A673 (cell line): ENCODE measurements at regions not wholly inside any gene's neighbourhood (a gene's known extent, or its start where the extent isn't known, plus 50 kb on each side); places are given as distances from the start of the nearest gene placed in this dataset.

Experiments
- BruUV-seq: library from RNA; stranded (reverse); fragments of 400-500 nt; replicated peaks from 2 replicates; lab custom pipeline; 2021; lab: Mats Ljungman, UMichigan
- CTCF ChIA-PET: fragments of 300-600 bp; sonication (Branson Sonifier 250); formaldehyde crosslinking; loops from one replicate; lab custom pipeline; 2022; ENCODE audit warnings: antibody characterized with exemption; lab: Charles Lee
- POLR2A ChIA-PET: fragments of 300-600 bp; sonication (Branson Sonifier 250); formaldehyde crosslinking; loops from one replicate; lab custom pipeline; 2022; ENCODE audit warnings: antibody characterized with exemption; ENCODE audit not compliant: low non-redundant PET; lab: Charles Lee
- DNase-seq: peaks from one replicate; pipeline ENCODE4 v3.0.0-alpha.2; 2015; ENCODE audit warnings: low spot score
- H3K27ac ChIP-seq: fragments of 200-600 bp; sonication (generic); 2 replicates; pipeline ENCODE4 v1.5.1; 2016; ENCODE audit warnings: mixed run types, low read depth, mild to moderate bottlenecking, mixed read lengths, antibody characterized with exemption, low read length; ENCODE audit not compliant: poor library complexity, severe bottlenecking
- H3K27me3 ChIP-seq: fragments of 200-600 bp; sonication (generic); replicated peaks from 2 replicates; pipeline ENCODE4 v1.6.1; 2017; ENCODE audit warnings: mixed run types, low read depth, mild to moderate bottlenecking, mixed read lengths, antibody characterized with exemption, low read length; ENCODE audit not compliant: insufficient read depth, poor library complexity
- H3K36me3 ChIP-seq: fragments of 200-600 bp; sonication (generic); 2 replicates; pipeline ENCODE4 v1.6.1; 2016; ENCODE audit warnings: mixed run types, mild to moderate bottlenecking, mixed read lengths, antibody characterized with exemption, low read length; ENCODE audit not compliant: insufficient read depth, poor library complexity, severe bottlenecking
- H3K4me1 ChIP-seq: fragments of 200-600 bp; sonication (generic); 2 replicates; pipeline ENCODE4 v1.6.1; 2017; ENCODE audit warnings: mixed run types, mild to moderate bottlenecking, mixed read lengths, antibody characterized with exemption, low read length; ENCODE audit not compliant: insufficient read depth, poor library complexity, severe bottlenecking
- H3K4me3 ChIP-seq: fragments of 200-600 bp; sonication (generic); 2 replicates; pipeline ENCODE4 v1.5.1; 2016; ENCODE audit warnings: low read depth, mixed run types, mild to moderate bottlenecking, mixed read lengths, low read length; ENCODE audit not compliant: poor library complexity, severe bottlenecking
- H3K9me3 ChIP-seq: fragments of 200-600 bp; sonication (generic); 2 replicates; pipeline ENCODE4 v1.6.1; 2016; ENCODE audit warnings: mixed run types, low read depth, mild to moderate bottlenecking, mixed read lengths, antibody characterized with exemption, low read length; ENCODE audit not compliant: poor library complexity, severe bottlenecking
- EZH2 ChIP-seq: fragments of 200-600 bp; sonication (generic); IDR thresholded peaks from 2 replicates; pipeline ENCODE4 v1.6.1; 2017; ENCODE audit warnings: borderline replicate concordance, low read depth, mild to moderate bottlenecking, mixed read lengths, antibody characterized with exemption, low read length; ENCODE audit not compliant: poor library complexity, severe bottlenecking
- intact Hi-C: fragments of 100-400 bp; cut with micrococcal nuclease; formaldehyde crosslinking; loops from one replicate; pipeline ENCODE4 v1.10.0; 2022; ENCODE audit not compliant: unreplicated experiment
- TF ChIP-seq, protein P1 (sequence below): fragments of 300-800, 200-600 bp; sonication (generic); conservative IDR thresholded peaks from 2 replicates; pipeline ENCODE4 v1.5.1; 2017; ENCODE audit warnings: low read depth, mild to moderate bottlenecking, antibody characterized with exemption, low read length, moderate library complexity, mixed read lengths

DNA sequence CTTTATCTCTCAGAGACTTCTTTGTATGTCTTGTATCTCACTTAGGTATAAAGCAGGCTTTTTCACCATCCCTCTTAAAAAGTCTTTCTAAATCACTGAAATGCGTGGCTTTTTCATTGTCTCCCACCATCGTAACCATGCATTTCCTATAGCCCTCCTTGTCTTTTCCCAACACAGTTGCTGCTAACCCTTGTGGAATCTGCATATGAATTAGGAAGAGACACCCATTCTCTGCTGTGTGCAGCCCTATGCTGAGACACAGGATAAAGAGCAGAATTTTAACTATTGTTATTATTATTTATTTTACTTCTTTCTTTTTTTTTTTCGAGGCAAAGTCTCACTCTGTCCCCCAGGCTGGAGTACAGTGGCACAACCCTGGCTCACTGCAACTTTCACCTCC is 804.3 kb upstream of the COBL start:
- no peak for DNase-seq
- intact Hi-C loops, result no loop called here
- Histone ChIP-seq H3K4me3 (no peak overlapping the region), H3K9me3 (peaks cover 32% of the 10 kb centered on the region), H3K27ac (no peak overlapping the region), H3K36me3 (no peaks in the 10 kb centered on the region), H3K27me3 (no peaks in the 10 kb centered on the region), H3K4me1 (no peaks in the 10 kb centered on the region)
- no TSS peak for BruUV-seq
- POLR2A ChIA-PET, result no interaction called here
- CTCF ChIA-PET, result no interaction called here
- TF ChIP-seq, protein P1, sequence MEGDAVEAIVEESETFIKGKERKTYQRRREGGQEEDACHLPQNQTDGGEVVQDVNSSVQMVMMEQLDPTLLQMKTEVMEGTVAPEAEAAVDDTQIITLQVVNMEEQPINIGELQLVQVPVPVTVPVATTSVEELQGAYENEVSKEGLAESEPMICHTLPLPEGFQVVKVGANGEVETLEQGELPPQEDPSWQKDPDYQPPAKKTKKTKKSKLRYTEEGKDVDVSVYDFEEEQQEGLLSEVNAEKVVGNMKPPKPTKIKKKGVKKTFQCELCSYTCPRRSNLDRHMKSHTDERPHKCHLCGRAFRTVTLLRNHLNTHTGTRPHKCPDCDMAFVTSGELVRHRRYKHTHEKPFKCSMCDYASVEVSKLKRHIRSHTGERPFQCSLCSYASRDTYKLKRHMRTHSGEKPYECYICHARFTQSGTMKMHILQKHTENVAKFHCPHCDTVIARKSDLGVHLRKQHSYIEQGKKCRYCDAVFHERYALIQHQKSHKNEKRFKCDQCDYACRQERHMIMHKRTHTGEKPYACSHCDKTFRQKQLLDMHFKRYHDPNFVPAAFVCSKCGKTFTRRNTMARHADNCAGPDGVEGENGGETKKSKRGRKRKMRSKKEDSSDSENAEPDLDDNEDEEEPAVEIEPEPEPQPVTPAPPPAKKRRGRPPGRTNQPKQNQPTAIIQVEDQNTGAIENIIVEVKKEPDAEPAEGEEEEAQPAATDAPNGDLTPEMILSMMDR, result no peak
- TF ChIP-seq EZH2, result no peak

DNA sequence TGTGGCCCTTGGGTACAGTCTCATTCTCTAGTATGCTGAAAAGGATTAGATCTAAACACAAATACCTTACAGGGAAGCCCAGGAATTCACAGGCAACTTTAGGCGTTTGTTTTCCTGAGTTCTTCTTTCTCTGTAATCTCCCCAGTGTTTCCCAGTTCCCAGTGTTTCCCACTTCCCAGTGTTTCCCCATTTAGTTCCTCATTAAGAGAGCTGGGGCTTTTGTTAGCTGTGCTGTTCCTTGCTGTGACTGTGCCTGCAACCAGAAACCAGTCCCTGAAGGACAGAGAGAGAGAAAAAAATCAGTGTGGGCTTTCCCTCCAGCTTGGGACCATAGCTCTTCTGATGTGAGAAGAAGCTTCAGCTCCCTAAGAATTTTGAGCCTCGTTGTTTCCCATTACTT is 802.9 kb upstream of the COBL start:
- POLR2A ChIA-PET, result no interaction called here
- Histone ChIP-seq H3K4me1 (no peaks in the 10 kb centered on the region), H3K36me3 (no peaks in the 10 kb centered on the region), H3K27ac (no peak overlapping the region), H3K27me3 (no peaks in the 10 kb centered on the region), H3K4me3 (no peak overlapping the region), H3K9me3 (peaks cover 32% of the 10 kb centered on the region)
- no peak for TF ChIP-seq EZH2
- TF ChIP-seq, protein P1, result no peak
- CTCF ChIA-PET, result no interaction called here
- DNase-seq, result no peak
- intact Hi-C loops, result no loop called here
- no TSS peak for BruUV-seq

DNA sequence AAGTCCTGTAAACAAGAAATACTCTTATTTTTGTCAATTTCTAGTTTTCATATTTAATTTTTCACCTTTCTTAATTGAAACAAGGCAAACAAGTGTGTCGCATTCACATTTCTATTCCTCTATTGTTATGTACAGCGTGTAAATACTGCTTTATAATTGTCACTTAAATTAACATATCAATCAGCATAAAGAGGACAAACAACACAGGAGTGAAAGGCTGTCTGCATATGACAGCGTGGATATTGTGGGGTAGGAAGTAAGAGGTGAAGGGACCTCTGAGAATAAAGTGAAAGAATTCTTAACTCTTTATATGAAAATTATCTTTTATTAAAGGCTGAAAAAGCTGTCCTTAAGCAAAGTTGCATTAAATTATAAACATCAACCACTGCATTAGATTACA is 797.9 kb upstream of the COBL start:
- peaks cover 32% of the 10 kb centered on the region for H3K9me3 ChIP-seq
- no peak overlapping the region for H3K27ac ChIP-seq
- CTCF ChIA-PET, result no interaction called here
- no peaks in the 10 kb centered on the region for H3K36me3 ChIP-seq
- H3K27me3 ChIP-seq, result no peaks in the 10 kb centered on the region
- POLR2A ChIA-PET, result no interaction called here
- BruUV-seq, result no TSS peak
- no peak for DNase-seq
- no peaks in the 10 kb centered on the region for H3K4me1 ChIP-seq
- H3K4me3 ChIP-seq, result no peak overlapping the region
- TF ChIP-seq EZH2, result no peak
- TF ChIP-seq, protein P1, result no peak
- intact Hi-C loops, result no loop called here
